HG03066 (cell line): ENCODE measurements at regions not wholly inside any gene's neighbourhood (a gene's known extent, or its start where the extent isn't known, plus 50 kb on each side); places are given as distances from the start of the nearest gene placed in this dataset.

Source experiments
- ATAC-seq: cut with Tn5 transposase; IDR thresholded peaks from one replicate; pipeline ENCODE4 v1.9.1; 2021; ENCODE audit warnings: low read depth; ENCODE audit not compliant: unreplicated experiment

- ATAC-seq, result no peak
These were observed 61.3 kb upstream of the PRR23E start for GRCh38 chr3:127131424-127132170.

DNA sequence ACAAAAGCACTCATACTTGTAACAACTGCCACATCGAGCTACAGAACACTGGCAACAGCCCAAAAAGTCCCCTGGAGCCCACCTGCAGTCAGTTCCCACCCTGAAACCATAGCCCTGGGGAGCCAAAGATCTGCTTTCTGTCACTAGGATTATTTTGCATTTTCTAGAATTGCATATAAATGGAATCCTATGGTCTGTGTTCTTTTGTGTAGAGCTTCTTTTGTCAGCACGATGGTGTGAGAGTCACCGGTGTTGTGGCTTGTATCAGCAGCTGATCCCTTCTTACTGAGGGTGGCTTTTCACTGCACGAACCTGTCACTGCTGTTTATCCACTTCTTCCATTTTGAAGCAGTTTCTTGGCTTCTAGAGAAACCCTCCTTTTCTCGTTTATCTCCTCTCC lies 60.1 kb upstream of the PRR23E start:
- no peak for ATAC-seq

- no peak for ATAC-seq
These were observed 59.0 kb upstream of the PRR23E start for GRCh38 chr3:127133971-127134370.

- no peak for ATAC-seq
These were observed 58.5 kb upstream of the PRR23E start for GRCh38 chr3:127134466-127134865.

DNA sequence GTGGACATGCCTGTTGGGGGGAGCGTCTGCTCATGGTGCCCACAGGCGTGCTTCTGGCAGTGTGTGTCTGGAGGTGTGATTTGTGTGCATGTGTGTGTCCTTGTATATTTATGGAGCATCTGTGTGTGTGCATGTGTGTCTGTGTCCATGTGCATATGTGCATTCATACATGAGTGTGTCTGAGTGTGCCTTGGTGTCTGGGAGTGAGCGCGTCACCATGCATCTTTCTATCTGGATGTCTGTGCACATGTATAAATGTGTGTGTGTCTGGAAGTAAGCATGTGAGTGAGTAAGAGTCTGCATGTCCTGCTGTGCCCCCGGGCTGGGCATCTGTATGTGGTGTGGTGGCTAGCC lies 58.1 kb upstream of the PRR23E start:
- no peak for ATAC-seq

DNA sequence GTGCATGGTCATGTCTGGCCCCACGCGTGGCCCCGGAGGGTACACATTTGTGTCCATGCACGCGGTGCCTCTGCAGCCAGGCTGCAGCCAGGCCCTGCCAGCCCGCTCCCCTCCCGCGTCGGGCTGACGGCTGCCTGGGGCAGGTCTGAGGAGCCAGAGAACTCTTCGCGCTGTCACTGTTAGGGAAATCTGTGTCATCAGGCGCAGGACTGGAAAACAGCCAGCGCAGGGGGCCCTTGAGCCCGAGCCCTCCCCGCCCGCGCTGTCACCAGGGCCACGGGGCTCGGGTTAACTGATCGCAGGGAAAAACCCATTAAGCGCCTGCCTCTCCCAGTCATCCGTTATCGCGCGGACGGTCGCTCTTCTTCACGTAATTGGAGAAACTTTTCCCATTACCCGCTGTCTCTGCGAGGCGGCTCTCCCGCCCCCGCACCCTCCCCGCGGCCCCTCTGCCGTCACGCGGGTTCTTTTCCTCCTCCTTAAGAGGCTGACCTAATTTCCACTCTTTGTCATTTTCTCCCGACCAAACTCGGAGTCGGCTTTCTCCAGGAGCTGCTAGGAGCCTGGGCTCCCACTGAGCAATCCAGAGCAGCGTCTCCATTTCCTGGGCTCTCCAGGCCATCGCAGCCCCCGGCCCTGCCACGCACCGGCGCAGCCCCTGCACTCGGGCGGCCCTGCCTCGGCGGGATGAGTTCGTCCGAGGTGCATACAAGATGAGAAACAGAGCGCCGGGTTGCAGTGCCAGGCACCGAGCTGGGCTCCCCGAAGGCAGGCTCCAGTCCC lies 57.5 kb upstream of the PRR23E start:
- ATAC-seq, result no peak

DNA sequence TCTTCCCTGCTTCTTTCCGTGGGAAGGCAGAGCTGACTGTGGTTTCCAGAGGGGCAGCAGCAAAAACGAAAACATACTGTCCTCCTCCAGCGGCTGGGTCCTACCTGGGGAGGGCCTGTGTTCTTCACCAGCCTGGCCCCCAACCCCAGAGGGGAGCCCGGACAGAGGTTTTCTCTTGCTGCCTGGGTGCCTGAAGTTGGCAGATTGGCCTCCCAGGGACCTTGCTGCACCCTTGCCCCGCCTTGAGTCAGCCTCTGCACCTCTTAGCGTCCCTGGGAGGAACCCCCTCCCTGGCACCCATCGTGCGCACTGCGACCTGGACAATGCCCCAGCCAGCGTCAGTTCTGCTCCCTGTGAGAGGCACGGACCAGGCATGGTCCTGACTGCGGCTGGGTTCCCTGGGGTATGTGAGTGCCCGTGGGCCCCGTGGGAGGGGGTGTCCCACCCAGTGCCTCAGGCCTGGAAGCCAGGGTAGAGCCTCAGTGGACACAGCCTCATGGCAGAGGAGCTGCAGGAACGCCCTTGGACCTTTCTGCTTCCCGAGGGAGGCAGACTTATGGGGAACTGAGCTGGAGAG lies 56.8 kb upstream of the PRR23E start:
- ATAC-seq, result no peak

DNA sequence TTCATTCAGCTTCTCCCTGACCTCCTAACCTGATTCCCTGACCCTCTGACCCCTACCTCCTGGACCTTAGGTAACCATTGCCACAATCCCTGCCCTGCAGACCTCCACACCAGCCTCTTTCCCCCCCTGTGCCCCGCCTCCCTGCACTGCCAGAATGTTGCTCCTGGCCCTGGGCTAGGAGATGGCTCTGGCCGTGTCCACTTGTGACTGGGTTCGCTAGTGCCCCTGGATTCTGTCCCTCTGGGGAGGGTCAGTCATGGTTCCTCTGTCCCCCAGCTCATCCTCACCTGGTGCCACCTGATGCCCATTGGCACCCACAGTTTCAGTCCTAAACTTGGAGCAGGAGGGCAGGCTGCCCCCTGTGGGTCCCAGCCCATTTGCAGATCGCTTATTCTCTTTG lies 56.2 kb upstream of the PRR23E start:
- no peak for ATAC-seq

DNA sequence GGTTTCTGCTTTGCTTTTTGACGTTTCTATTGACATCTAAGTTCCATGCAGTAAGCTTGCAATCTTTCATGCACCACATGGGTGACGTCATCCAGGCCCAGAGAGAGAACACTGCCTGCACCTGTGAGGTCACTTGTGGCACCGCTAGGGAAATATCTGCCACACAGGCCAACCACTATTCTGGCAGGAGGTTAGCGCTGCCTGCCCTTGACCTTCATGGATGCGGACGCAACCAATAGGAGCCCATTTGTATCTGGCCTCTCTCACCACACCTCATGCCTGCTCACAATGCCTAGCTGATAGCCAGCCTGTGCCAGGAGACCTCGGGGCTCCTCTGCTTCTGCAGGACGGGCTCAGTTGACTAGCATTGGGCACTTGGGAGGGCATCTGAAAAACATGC lies 55.8 kb upstream of the PRR23E start:
- no peak for ATAC-seq

- no peak for ATAC-seq
These were observed 55.0 kb upstream of the PRR23E start for GRCh38 chr3:127137757-127138536.

DNA sequence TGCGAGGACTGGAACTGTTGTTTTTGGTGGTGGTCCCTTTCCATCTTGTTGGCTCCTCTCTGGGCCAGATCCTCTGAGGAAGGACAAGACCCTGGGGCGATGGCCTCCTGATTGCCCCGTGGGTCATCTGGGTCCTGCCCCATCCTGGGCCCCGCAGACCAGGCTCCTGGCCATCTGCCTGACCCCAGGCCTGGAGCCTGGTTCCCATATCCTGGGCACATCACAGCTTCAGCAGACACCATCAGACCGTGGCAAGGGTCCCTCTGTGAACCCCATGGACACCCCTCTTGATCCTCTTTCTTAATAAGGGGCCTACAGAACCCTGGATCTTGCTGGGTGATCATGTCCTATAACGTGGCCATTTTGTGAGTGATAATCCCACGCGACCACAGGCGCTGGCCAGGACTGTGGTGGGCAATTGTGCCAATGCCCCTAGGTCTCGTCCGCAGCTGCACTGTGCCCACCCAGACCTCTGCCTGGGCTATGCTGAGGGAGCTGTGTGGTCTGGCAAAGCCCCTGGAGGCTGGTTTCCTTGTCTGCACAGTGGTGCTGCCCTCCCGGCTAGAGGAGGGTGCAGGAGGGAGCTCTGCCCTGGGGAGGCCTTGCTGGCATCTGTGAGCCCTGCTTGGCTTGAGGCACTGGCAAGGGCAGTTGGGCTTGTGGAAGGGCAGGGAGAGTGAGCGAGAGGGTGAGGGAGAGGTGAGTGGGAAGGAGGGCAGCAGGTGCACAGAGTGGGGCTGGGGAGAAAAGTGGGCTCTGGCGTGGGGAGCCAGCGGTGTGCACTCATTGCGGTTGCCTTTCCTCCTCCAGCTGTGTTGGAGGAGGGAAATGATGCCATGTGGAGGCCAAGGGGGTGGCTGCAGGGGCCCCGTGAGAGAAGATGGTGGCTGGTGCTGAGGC lies 53.1 kb upstream of the PRR23E start:
- ATAC-seq, result no peak

DNA sequence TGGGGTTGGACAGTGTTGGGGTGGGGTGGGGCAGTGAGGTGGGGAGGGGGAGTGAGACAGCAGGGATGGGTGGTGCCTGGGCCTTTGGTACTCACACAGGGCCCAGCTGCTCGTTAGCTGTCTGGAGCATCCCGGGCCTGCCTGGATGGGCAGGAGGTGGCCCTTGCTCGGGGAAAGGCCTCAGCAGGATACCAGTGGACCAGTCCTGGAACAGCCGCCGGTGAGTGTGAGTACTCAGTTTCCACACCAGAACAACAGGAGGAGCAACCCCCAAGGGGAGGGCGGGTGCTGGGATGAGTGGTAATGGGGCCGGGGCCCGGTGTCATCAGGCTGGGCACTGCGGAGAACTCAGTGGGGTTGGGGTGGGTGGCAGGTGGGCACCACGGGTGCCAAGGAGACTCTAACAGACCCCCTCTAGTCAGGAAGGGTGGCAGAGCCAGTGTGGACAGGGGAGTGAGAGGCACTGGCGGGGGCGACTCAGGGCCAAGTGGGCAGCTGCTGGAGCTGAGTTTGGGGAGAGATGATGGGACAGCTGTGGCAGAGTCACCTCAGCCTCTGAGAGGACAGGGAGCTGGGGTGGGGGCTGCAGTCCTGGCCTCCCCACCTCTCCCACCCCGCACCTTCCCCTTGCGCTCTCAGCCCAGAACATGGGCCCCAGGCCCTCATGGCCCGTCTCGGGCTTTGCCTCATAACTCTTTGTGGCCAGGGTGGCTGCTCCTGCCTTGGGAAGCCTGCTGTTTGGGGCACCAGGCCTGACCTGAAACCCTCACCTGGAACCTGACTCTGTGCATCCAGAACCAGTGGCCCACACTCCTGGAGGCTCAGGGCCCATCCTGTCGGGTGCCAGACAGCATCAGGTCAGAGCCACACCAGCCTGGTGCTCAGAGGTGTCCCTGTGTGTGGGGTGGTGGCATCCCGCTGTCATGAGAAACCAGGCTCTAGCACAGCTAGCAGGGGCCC lies 52.1 kb upstream of the PRR23E start:
- ATAC-seq, result no peak

- ATAC-seq, result no peak
These were observed 50.8 kb upstream of the PRR23E start for GRCh38 chr3:127141921-127142730.
